ENCODE measurements at regions not wholly inside any gene's neighbourhood (a gene's known extent, or its start where the extent isn't known, plus 50 kb on each side); places are given as distances from the start of the nearest gene placed in this dataset.
A peak's percentile ranks its signal among the peaks of the same experiment; 100 is the strongest.

DNA sequence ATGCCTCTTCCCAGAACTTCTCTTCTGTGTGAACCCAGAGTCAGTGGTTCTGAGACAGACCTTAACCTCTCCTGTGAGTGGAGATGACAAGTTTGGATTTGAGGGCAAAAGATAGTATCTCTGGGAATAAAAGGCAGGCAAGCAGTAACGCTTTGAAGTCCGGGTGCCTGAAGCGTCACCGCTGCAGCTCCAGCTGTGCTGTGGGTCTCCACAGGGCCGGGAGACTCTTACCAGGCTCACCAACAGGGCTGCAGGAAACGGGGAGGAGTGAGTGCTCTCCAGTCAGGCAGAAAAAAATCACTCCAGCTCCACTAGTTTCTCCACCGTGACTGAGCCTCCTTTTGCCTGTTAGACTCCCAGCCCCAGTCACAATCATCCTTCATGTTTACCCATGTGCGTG lies 79.7 kb upstream of the MAP4K4 start:
- Mint-ChIP-seq H3K36me3 (no peaks in the 10 kb centered on the region), H3K9me3 (no peaks in the 10 kb centered on the region), H3K27ac (no peak overlapping the region), H3K4me1 (peaks cover 13% of the 10 kb centered on the region), H3K4me3 (no peak overlapping the region)
- no peak for ATAC-seq
- DNase-seq (ENCODE audit: low spot score in 2 of 2), result no peak

GRCh38 chr2:101617188-101617587 lies 80.3 kb upstream of the MAP4K4 start:
- H3K36me3 Mint-ChIP-seq, result no peaks in the 10 kb centered on the region
- DNase-seq (ENCODE audit: low spot score in 2 of 2) (no peak), ATAC-seq (no peak)
- peaks cover 7% of the 10 kb centered on the region for H3K4me1 Mint-ChIP-seq
- H3K9me3 Mint-ChIP-seq, result no peaks in the 10 kb centered on the region
- no peak overlapping the region for H3K4me3 Mint-ChIP-seq
- no peak overlapping the region for H3K27ac Mint-ChIP-seq

GRCh38 chr2:101614127-101614759 lies 83.3 kb upstream of the MAP4K4 start:
- DNase-seq (ENCODE audit: low spot score in 2 of 2) (no peak), ATAC-seq (no peak)
- H3K4me3 Mint-ChIP-seq, result no peak overlapping the region
- H3K4me1 Mint-ChIP-seq, result no peaks in the 10 kb centered on the region
- H3K36me3 Mint-ChIP-seq, result no peaks in the 10 kb centered on the region
- H3K9me3 Mint-ChIP-seq, result no peaks in the 10 kb centered on the region
- no peak overlapping the region for H3K27ac Mint-ChIP-seq

- Mint-ChIP-seq H3K4me3 (no peak overlapping the region), H3K9me3 (no peaks in the 10 kb centered on the region), H3K4me1 (no peaks in the 10 kb centered on the region), H3K27ac (no peak overlapping the region), H3K36me3 (no peaks in the 10 kb centered on the region)
- ATAC-seq (no peak), DNase-seq (ENCODE audit: low spot score in 2 of 2) (no peak)
Observed at GRCh38 chr2:101613056-101613704, 84.3 kb upstream of the MAP4K4 start.

DNA sequence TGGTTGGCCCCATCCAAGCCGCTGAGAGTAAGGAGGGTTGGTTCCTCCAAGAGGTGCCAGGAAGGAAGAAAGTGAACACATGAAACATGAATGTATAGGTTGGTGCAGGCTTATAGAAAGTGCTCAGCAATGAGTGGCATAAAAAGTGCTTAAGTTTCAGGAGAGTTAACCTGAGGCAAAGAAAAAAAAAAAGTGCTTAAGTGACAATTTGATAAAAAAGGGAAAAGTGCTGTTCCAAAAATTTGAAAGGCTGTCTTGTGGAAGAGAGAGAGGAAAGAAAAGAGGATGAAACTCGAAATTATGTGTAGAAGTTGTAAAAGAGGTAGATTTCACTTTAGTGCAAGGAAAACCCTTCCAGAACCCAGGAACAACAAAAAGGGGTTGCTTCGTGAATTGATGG lies 85.5 kb upstream of the MAP4K4 start:
- no peaks in the 10 kb centered on the region for H3K4me1 Mint-ChIP-seq
- no peaks in the 10 kb centered on the region for H3K9me3 Mint-ChIP-seq
- ATAC-seq (no peak), DNase-seq (ENCODE audit: low spot score in 2 of 2) (no peak)
- H3K36me3 Mint-ChIP-seq, result no peaks in the 10 kb centered on the region
- H3K27ac Mint-ChIP-seq, result no peak overlapping the region
- no peak overlapping the region for H3K4me3 Mint-ChIP-seq

- no peaks in the 10 kb centered on the region for H3K9me3 Mint-ChIP-seq
- no peak overlapping the region for H3K4me3 Mint-ChIP-seq
- ATAC-seq (no peak), DNase-seq (ENCODE audit: low spot score in 2 of 2) (no peak)
- H3K4me1 Mint-ChIP-seq, result no peaks in the 10 kb centered on the region
- H3K36me3 Mint-ChIP-seq, result no peaks in the 10 kb centered on the region
- H3K27ac Mint-ChIP-seq, result no peak overlapping the region
Observed at GRCh38 chr2:101610750-101611315, 86.7 kb upstream of the MAP4K4 start.

- Mint-ChIP-seq H3K4me3 (no peak overlapping the region), H3K36me3 (no peaks in the 10 kb centered on the region), H3K4me1 (no peaks in the 10 kb centered on the region), H3K9me3 (no peaks in the 10 kb centered on the region), H3K27ac (no peak overlapping the region)
- no peak for DNase-seq (ENCODE audit: low spot score in 2 of 2)
- no peak for ATAC-seq
Observed at GRCh38 chr2:101609433-101609832, 88.1 kb upstream of the MAP4K4 start.

- Mint-ChIP-seq H3K9me3 (no peaks in the 10 kb centered on the region), H3K27ac (no peak overlapping the region), H3K4me1 (no peaks in the 10 kb centered on the region), H3K4me3 (no peak overlapping the region), H3K36me3 (no peaks in the 10 kb centered on the region)
- ATAC-seq (no peak), DNase-seq (ENCODE audit: low spot score in 2 of 2) (no peak)
Observed at GRCh38 chr2:101608408-101609310, 88.8 kb upstream of the MAP4K4 start.

- DNase-seq (ENCODE audit: low spot score in 2 of 2) (no peak), ATAC-seq (no peak)
- no peak overlapping the region for H3K27ac Mint-ChIP-seq
- H3K9me3 Mint-ChIP-seq, result no peaks in the 10 kb centered on the region
- no peaks in the 10 kb centered on the region for H3K36me3 Mint-ChIP-seq
- no peak overlapping the region for H3K4me3 Mint-ChIP-seq
- no peaks in the 10 kb centered on the region for H3K4me1 Mint-ChIP-seq
Observed at GRCh38 chr2:101597347-101597944, 100.1 kb upstream of the MAP4K4 start.

- DNase-seq (ENCODE audit: low spot score in 2 of 2) (no peak), ATAC-seq (no peak)
- Mint-ChIP-seq H3K4me3 (no peak overlapping the region), H3K27ac (no peak overlapping the region), H3K36me3 (no peaks in the 10 kb centered on the region), H3K9me3 (no peaks in the 10 kb centered on the region), H3K4me1 (no peaks in the 10 kb centered on the region)
Observed at GRCh38 chr2:101596333-101596732, 101.2 kb upstream of the MAP4K4 start.

- ATAC-seq (no peak), DNase-seq (ENCODE audit: low spot score in 2 of 2) (no peak)
- Mint-ChIP-seq H3K36me3 (no peaks in the 10 kb centered on the region), H3K27ac (no peak overlapping the region), H3K4me3 (no peak overlapping the region), H3K9me3 (peaks cover 9% of the 10 kb centered on the region), H3K4me1 (no peaks in the 10 kb centered on the region)
Observed at GRCh38 chr2:101587251-101587650, 110.3 kb upstream of the MAP4K4 start.

DNA sequence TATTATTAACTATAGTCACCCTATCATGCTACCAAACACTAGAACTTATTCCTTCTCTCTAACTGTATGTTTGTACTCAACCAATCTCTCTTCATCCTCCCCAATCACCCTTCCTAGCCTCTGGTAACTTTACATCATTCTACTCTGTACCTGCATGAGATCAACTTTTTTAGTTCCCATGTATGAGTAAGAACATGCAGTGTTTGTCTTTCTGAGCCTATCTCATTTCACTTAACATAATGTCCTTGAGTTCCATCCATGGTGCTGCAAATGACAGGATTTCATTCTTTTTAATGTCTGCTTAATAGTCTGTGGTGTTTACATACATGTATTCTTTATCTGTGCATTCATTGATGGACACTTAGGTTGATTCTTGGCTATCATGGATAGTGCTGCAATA lies 108.9 kb upstream of the RFX8 start:
- Mint-ChIP-seq H3K9me3 (peaks cover 5% of the 10 kb centered on the region), H3K4me1 (no peaks in the 10 kb centered on the region), H3K36me3 (no peaks in the 10 kb centered on the region), H3K27ac (no peak overlapping the region), H3K4me3 (no peak overlapping the region)
- ATAC-seq, result no peak
- DNase-seq (ENCODE audit: low spot score in 2 of 2), result no peak

- H3K9me3 Mint-ChIP-seq, result peaks cover 3% of the 10 kb centered on the region
- ATAC-seq (no peak), DNase-seq (ENCODE audit: low spot score in 2 of 2) (no peak)
- no peak overlapping the region for H3K27ac Mint-ChIP-seq
- no peaks in the 10 kb centered on the region for H3K36me3 Mint-ChIP-seq
- no peak overlapping the region for H3K4me3 Mint-ChIP-seq
- peaks cover 6% of the 10 kb centered on the region for H3K4me1 Mint-ChIP-seq
Observed at GRCh38 chr2:101581675-101582299, 106.9 kb upstream of the RFX8 start.

- no peaks in the 10 kb centered on the region for H3K36me3 Mint-ChIP-seq
- H3K27ac Mint-ChIP-seq, result no peak overlapping the region
- no peak for DNase-seq (ENCODE audit: low spot score in 2 of 2)
- H3K9me3 Mint-ChIP-seq, result peaks cover 3% of the 10 kb centered on the region
- no peak overlapping the region for H3K4me3 Mint-ChIP-seq
- ATAC-seq, result no peak
- H3K4me1 Mint-ChIP-seq, result peaks cover 6% of the 10 kb centered on the region
Observed at GRCh38 chr2:101580528-101580927, 105.6 kb upstream of the RFX8 start.

DNA sequence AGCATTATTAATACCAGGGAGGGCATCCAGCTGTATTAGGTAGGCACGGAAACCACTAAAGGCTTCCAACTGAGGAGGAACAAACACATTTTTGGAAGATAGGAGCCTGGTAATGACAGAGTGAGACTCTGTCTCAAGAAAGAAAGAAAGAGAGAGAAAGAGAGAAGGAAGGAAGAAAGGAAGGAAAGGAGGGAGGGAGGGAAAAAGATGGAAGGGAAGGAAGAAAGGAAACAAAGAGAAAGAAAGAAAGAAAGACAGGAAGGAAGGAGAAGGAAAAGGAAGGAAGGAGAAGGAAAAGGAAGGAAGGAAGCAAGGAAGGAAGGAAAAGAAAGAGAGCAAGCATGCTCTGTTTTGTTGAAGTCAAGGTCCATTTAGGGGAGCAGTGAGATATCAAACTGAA lies 103.8 kb upstream of the RFX8 start:
- ATAC-seq (no peak), DNase-seq (ENCODE audit: low spot score in 2 of 2) (no peak)
- H3K4me1 Mint-ChIP-seq, result peaks cover 6% of the 10 kb centered on the region
- no peak overlapping the region for H3K4me3 Mint-ChIP-seq
- peak overlapping the region; percentile 20 for H3K27ac Mint-ChIP-seq
- H3K9me3 Mint-ChIP-seq, result peaks cover under 1% of the 10 kb centered on the region
- no peaks in the 10 kb centered on the region for H3K36me3 Mint-ChIP-seq
